AG04449 (cell line): ENCODE measurements at regions not wholly inside any gene's neighbourhood (a gene's known extent, or its start where the extent isn't known, plus 50 kb on each side); places are given as distances from the start of the nearest gene placed in this dataset.

ENCODE experiments used
- CTCF ChIA-PET: fragments of 350-600 bp; formaldehyde crosslinking; extraction: SDS; loops from one replicate; lab custom pipeline; 2021; ENCODE audit warnings: antibody characterized with exemption; lab: Yijun Ruan, JAX
- POLR2A ChIA-PET: fragments of 400-600, 350-600 bp; formaldehyde crosslinking; extraction: SDS; loops from one replicate; lab custom pipeline; 2020; ENCODE audit warnings: antibody characterized with exemption, inconsistent platforms; lab: Yijun Ruan, JAX
- DNase-seq: peaks from one replicate; pipeline ENCODE4 v3.0.0-alpha.2; 2010; ENCODE audit warnings: low read depth, low spot score
- H3K4me3 ChIP-seq: 2 replicates; pipeline ENCODE4 v1.5.1; 2011; ENCODE audit warnings: low read depth, mild to moderate bottlenecking, control low read depth, low read length
- CTCF ChIP-seq: IDR thresholded peaks from one replicate; pipeline ENCODE4 v1.5.1; 2011; ENCODE audit warnings: mild to moderate bottlenecking, moderate library complexity, low read length, control low read depth, inconsistent platforms; ENCODE audit not compliant: insufficient read depth; ENCODE audit errors: missing control alignments

DNA sequence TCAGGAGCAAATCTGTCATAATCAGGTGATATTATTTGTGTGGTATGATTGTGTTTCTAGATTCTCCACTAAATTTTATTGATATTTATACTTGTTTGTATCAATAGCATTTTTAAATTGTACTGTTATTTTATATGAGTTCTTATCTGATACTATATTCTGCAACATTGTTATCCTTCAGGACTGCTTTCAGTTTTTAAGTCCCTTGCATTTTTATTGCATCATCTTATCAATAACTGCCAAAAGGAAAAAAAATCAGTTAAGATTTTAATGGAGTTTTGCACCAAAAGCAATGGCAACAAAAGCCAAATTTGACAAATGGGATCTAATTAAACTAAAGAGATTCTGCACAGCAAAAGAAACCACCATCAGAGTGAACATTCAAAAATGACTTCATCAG, 741.3 kb upstream of the CTNND2 start:
- POLR2A ChIA-PET = no interaction called here
- no peak for DNase-seq
- CTCF ChIA-PET = no interaction called here
- TF ChIP-seq CTCF = no peak
- H3K4me3 ChIP-seq = no peak overlapping the region

- no peak for DNase-seq
- TF ChIP-seq CTCF = no peak
- ChIA-PET POLR2A (no interaction called here), CTCF (no interaction called here)
- H3K4me3 ChIP-seq = no peak overlapping the region
Observed at GRCh38 chr5:12636209-12636608, 732.0 kb upstream of the CTNND2 start.

- H3K4me3 ChIP-seq = no peak overlapping the region
- TF ChIP-seq CTCF = no peak
- POLR2A ChIA-PET = no interaction called here
- DNase-seq = no peak
- CTCF ChIA-PET = no interaction called here
Observed at GRCh38 chr5:12626556-12626955, 722.3 kb upstream of the CTNND2 start.

DNA sequence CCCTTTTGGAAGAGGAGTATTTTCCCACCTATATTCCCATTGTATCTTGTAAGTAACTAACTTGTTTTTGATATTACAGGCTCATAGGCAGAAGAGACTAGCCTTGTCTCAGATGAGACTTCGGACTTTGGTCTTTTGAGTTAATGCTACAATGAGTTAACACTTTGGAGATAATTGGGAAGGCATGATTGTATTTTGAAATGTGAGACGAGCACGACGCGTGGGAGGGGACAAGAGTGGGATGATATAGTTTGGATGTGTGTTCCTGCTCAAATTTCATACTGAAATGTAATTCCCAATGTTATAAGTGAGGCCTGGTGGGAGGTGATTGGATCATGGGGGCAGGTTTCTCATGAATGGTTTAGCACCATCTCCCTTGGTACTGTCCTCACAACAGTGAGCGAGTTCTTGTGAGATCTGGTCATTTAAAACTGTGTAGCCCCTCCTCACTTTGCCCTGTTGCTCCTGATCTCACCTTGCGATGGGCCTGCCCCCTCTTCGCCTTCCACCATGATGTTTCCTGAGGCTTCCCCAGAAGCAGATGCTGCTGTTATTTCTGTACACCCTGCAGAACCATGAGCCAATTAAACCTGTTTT, 721.5 kb upstream of the CTNND2 start:
- no peak for TF ChIP-seq CTCF

GRCh38 chr5:12624776-12625560, 720.7 kb upstream of the CTNND2 start:
- CTCF ChIA-PET = no interaction called here
- POLR2A ChIA-PET = no interaction called here
- TF ChIP-seq CTCF = no peak
- DNase-seq = no peak
- H3K4me3 ChIP-seq = no peak overlapping the region

More for the DNA sequence above, 721.5 kb upstream of the CTNND2 start:
- no peak overlapping the region for H3K4me3 ChIP-seq
- POLR2A ChIA-PET = no interaction called here
- DNase-seq = no peak
- CTCF ChIA-PET = no interaction called here

- no peak overlapping the region for H3K4me3 ChIP-seq
Observed at GRCh38 chr5:12623408-12623807, 719.2 kb upstream of the CTNND2 start.

More at GRCh38 chr5:12623408-12623807, 719.2 kb upstream of the CTNND2 start:
- TF ChIP-seq CTCF = no peak
- DNase-seq = no peak
- POLR2A ChIA-PET = no interaction called here
- CTCF ChIA-PET = no interaction called here
